HG03565 (cell line): ENCODE measurements at regions not wholly inside any gene's neighbourhood (a gene's known extent, or its start where the extent isn't known, plus 50 kb on each side); places are given as distances from the start of the nearest gene placed in this dataset.
"Not testable (repeated sequence)": the region's sequence is repeated elsewhere in the genome, so short reads cannot be mapped to it uniquely, and the experiment has no call there.

Source experiments
- ATAC-seq: cut with Tn5 transposase; IDR thresholded peaks from one replicate; pipeline ENCODE4 v1.9.1; 2021; ENCODE audit warnings: mild to moderate bottlenecking, moderate library complexity; ENCODE audit not compliant: unreplicated experiment

- not testable (repeated sequence) for ATAC-seq
Observed at GRCh38 chr12:25341877-25342276, 91.1 kb upstream of the KRAS start.

GRCh38 chr12:25337916-25338315, 87.2 kb upstream of the KRAS start:
- ATAC-seq, result no peak

GRCh38 chr12:25332143-25332542, 81.4 kb upstream of the KRAS start:
- ATAC-seq, result peak; percentile 83

- ATAC-seq, result no peak
Observed at GRCh38 chr12:25328072-25328712, 77.5 kb upstream of the KRAS start.

GRCh38 chr12:25327321-25327720, 76.6 kb upstream of the KRAS start:
- ATAC-seq, result no peak

GRCh38 chr12:25326326-25326725, 75.6 kb upstream of the KRAS start:
- no peak for ATAC-seq

- no peak for ATAC-seq
Observed at GRCh38 chr12:25324861-25325260, 74.1 kb upstream of the KRAS start.

- ATAC-seq, result no peak
Observed at GRCh38 chr12:25323581-25323982, 72.9 kb upstream of the KRAS start.

GRCh38 chr12:25322918-25323531, 72.3 kb upstream of the KRAS start:
- ATAC-seq, result no peak

GRCh38 chr12:25322351-25322750, 71.6 kb upstream of the KRAS start:
- ATAC-seq, result no peak

- no peak for ATAC-seq
Observed at GRCh38 chr12:25321772-25322171, 71.0 kb upstream of the KRAS start.

GRCh38 chr12:25320123-25321006, 69.6 kb upstream of the KRAS start:
- ATAC-seq, result peak; percentile 80

- ATAC-seq, result no peak
Observed at GRCh38 chr12:25319233-25319984, 68.7 kb upstream of the KRAS start.

GRCh38 chr12:25317553-25317952, 66.8 kb upstream of the KRAS start:
- ATAC-seq, result no peak

GRCh38 chr12:25315388-25315787, 64.7 kb upstream of the KRAS start:
- no peak for ATAC-seq

- not testable (repeated sequence) for ATAC-seq
Observed at GRCh38 chr12:25313266-25313990, 62.7 kb upstream of the KRAS start.

- no peak for ATAC-seq
Observed at GRCh38 chr12:25311506-25311905, 60.8 kb upstream of the KRAS start.

- ATAC-seq, result not testable (repeated sequence)
Observed at GRCh38 chr12:25310071-25310470, 59.3 kb upstream of the KRAS start.

- no peak for ATAC-seq
Observed at GRCh38 chr12:25308756-25309155, 58.0 kb upstream of the KRAS start.

- ATAC-seq, result no peak
Observed at GRCh38 chr12:25307818-25308217, 57.1 kb upstream of the KRAS start.
